ENCODE measurements at regions not wholly inside any gene's neighbourhood (a gene's known extent, or its start where the extent isn't known, plus 50 kb on each side); places are given as distances from the start of the nearest gene placed in this dataset.

DNA sequence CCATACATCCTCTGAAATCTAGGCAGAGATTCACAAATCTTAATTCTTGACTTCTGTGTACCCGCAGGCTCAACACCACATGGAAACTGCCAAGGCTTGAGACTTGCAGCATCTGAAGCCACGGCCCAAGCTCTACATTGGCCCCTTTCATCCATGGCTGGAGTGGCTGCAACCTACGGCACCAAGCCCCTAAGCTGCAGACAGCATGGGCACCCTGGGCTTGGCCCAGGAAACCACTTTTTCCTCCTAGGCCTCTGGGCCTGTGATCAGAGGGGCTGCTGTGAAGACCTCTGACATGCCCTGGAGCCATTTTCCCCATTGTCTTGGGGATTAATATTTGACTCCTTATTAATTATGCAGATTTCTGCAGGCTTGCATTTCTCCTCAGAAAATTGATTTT lies 457.9 kb downstream of the GRIA2 start:
- ChIA-PET POLR2A (no interaction called here), CTCF (no interaction called here)
- no peaks in the 10 kb centered on the region for H3K27me3 ChIP-seq (ENCODE audit: control insufficient read depth, insufficient read depth, low read length)
- H3K4me3 ChIP-seq (ENCODE audit: low read depth, low read length), result no peak overlapping the region
- TF ChIP-seq, protein P1, sequence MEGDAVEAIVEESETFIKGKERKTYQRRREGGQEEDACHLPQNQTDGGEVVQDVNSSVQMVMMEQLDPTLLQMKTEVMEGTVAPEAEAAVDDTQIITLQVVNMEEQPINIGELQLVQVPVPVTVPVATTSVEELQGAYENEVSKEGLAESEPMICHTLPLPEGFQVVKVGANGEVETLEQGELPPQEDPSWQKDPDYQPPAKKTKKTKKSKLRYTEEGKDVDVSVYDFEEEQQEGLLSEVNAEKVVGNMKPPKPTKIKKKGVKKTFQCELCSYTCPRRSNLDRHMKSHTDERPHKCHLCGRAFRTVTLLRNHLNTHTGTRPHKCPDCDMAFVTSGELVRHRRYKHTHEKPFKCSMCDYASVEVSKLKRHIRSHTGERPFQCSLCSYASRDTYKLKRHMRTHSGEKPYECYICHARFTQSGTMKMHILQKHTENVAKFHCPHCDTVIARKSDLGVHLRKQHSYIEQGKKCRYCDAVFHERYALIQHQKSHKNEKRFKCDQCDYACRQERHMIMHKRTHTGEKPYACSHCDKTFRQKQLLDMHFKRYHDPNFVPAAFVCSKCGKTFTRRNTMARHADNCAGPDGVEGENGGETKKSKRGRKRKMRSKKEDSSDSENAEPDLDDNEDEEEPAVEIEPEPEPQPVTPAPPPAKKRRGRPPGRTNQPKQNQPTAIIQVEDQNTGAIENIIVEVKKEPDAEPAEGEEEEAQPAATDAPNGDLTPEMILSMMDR (IDR thresholded peaks at IDR 0.05; ENCODE audit: insufficient read depth, low read depth, low read length), result no peak
- no peaks in the 10 kb centered on the region for H3K36me3 ChIP-seq (ENCODE audit: control insufficient read depth, insufficient read depth, low read length)
- DNase-seq (ENCODE audit: low read depth), result no peak

DNA sequence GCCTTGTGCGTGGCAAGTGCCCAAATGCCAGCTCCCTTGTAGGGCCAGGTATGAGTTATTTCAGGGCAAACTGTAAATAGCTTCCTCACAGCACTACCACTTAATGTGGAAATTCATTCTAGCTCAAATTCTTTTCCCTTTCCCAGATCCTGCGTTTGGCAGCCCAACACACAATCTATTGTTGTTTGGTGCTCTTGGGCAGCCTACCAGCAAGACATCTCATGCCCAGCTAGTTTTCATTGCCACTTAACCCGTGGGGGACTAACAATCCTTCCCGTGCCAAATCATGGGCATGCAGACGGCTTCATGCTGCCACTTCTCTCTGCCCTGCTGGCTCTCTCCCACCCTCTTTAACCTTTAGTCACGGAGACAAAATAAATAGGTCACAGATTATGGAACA lies 454.2 kb downstream of the GRIA2 start:
- Histone ChIP-seq H3K27me3 (ENCODE audit: control insufficient read depth, insufficient read depth, low read length) (no peaks in the 10 kb centered on the region), H3K4me3 (ENCODE audit: low read depth, low read length) (no peak overlapping the region), H3K36me3 (ENCODE audit: control insufficient read depth, insufficient read depth, low read length) (no peaks in the 10 kb centered on the region)
- TF ChIP-seq, protein P1 (IDR thresholded peaks at IDR 0.05; ENCODE audit: insufficient read depth, low read depth, low read length), result no peak
- no peak for DNase-seq (ENCODE audit: low read depth)
- CTCF ChIA-PET, result no interaction called here
- POLR2A ChIA-PET, result no interaction called here

DNA sequence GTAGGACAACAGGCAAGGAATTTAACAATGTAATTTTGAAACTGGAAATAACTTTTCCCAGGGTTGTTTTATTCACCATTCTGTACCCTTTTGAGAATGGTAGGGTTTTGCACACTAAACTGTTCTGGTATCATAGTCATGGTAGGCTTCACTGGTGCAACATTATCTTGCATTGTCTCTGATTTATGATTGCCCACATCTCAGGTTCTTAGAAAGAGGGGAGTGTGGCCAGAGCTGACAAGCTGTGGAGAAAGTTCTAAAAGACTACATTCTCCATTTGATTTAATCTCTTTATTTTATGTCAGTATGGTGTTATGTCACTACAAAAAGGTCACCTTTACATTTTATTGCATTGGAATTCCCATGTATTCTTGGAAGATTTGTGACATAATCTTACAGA lies 447.3 kb downstream of the GRIA2 start:
- TF ChIP-seq, protein P1 (IDR thresholded peaks at IDR 0.05; ENCODE audit: insufficient read depth, low read depth, low read length), result no peak
- POLR2A ChIA-PET, result no interaction called here
- CTCF ChIA-PET, result no interaction called here

DNA sequence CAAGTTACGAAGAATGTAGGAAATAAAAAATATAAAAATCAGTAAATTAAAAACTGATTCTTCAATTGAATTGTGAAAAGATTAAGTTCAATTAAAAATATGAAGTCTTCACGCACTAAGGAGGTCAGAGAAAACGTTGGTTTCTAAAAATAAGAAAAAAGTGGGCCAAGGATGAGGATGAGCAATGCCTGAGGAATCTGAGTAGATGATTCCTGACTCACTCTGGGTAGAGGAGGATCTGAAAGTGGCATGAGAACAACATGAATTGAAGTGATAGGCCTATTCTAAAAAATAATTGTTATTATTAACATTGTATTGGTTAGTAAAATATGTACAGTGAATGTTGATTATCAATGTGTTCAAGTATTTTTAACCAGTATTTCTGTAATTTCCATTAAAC lies 444.2 kb downstream of the GRIA2 start:
- POLR2A ChIA-PET, result no interaction called here
- TF ChIP-seq, protein P1 (IDR thresholded peaks at IDR 0.05; ENCODE audit: insufficient read depth, low read depth, low read length), result no peak
- no peak overlapping the region for H3K4me3 ChIP-seq (ENCODE audit: low read depth, low read length)
- H3K36me3 ChIP-seq (ENCODE audit: control insufficient read depth, insufficient read depth, low read length), result no peaks in the 10 kb centered on the region
- DNase-seq (ENCODE audit: low read depth), result peak; percentile 6
- CTCF ChIA-PET, result no interaction called here
- no peaks in the 10 kb centered on the region for H3K27me3 ChIP-seq (ENCODE audit: control insufficient read depth, insufficient read depth, low read length)

More for the DNA sequence above, 447.3 kb downstream of the GRIA2 start:
- Histone ChIP-seq H3K36me3 (ENCODE audit: control insufficient read depth, insufficient read depth, low read length) (no peaks in the 10 kb centered on the region), H3K27me3 (ENCODE audit: control insufficient read depth, insufficient read depth, low read length) (no peaks in the 10 kb centered on the region), H3K4me3 (ENCODE audit: low read depth, low read length) (no peak overlapping the region)
- no peak for DNase-seq (ENCODE audit: low read depth)

DNA sequence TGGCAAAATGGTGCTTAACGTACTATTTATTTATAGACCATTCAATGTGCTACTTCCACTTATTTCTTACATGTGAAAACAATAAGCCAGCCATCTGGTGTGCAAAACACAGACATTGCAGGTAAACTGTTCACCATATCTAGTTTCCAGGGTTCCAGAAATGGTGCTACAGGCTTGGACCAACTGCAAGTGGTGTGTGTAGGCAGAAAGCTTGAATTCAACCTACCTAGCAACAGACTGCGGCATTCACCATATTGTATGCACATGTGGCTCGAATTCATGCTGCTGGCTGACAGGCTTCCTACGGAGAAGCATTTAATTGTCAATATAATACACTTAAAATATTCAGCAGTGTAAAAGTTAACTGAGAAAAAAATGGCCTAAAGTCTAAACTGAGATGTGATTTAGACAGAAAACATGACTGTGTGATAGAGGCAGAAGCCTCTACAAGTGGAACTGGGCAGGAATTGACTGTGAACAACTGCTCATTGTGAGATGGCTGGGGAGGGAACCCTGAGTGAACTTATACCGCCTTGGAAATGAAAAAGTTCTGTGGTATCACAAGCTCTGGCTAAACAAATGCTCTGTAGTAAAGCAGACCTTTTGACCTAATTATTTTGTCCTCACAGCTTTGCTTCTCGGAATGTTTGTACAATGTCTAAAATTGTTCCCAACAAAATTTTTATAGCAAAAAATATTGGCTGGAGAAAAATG lies 434.7 kb downstream of the GRIA2 start:
- H3K36me3 ChIP-seq (ENCODE audit: control insufficient read depth, insufficient read depth, low read length), result no peaks in the 10 kb centered on the region
- TF ChIP-seq, protein P1 (IDR thresholded peaks at IDR 0.05; ENCODE audit: insufficient read depth, low read depth, low read length), result no peak
- POLR2A ChIA-PET, result no interaction called here
- no peaks in the 10 kb centered on the region for H3K27me3 ChIP-seq (ENCODE audit: control insufficient read depth, insufficient read depth, low read length)
- CTCF ChIA-PET, result no interaction called here
- DNase-seq (ENCODE audit: low read depth), result no peak
- H3K4me3 ChIP-seq (ENCODE audit: low read depth, low read length), result no peak overlapping the region

Data from BJ (cell line).